ENCODE measurements at regions not wholly inside any gene's neighbourhood (a gene's known extent, or its start where the extent isn't known, plus 50 kb on each side); places are given as distances from the start of the nearest gene placed in this dataset.

- TF ChIP-seq POLR2AphosphoS5 (IDR thresholded peaks at IDR 0.05), result no peak
- no peak for TF ChIP-seq CTCF (IDR thresholded peaks at IDR 0.05)
- no peak for TF ChIP-seq POLR2A (IDR thresholded peaks at IDR 0.05; ENCODE audit: low read depth)
Observed at GRCh38 chr13:32897296-32897695, 118.9 kb upstream of the KL start.

All from esophagus muscularis mucosa (tissue), 3 donors.